ENCODE measurements at regions not wholly inside any gene's neighbourhood (a gene's known extent, or its start where the extent isn't known, plus 50 kb on each side); places are given as distances from the start of the nearest gene placed in this dataset.

- ChIA-PET CTCF (no interaction called here), POLR2A (no interaction called here)
- no peak for TF ChIP-seq CTCF (IDR thresholded peaks at IDR 0.05; ENCODE audit: control extremely low read depth, extremely low read depth, low read depth, missing control alignments)
- no peak for DNase-seq (ENCODE audit: extremely low spot score)
Measured at GRCh38 chr13:105471673-105472072, 1063.8 kb downstream of the EFNB2 start.

GRCh38 chr13:105466376-105466775, 1069.1 kb downstream of the EFNB2 start:
- ChIA-PET CTCF (interaction anchor here (1.4 kb wide), 1 partner anchor 13 kb away, joined by 5 read pairs; no protein-coding TSS in a partner anchor), POLR2A (no interaction called here)
- no peak for TF ChIP-seq CTCF (IDR thresholded peaks at IDR 0.05; ENCODE audit: control extremely low read depth, extremely low read depth, low read depth, missing control alignments)
- no peak for DNase-seq (ENCODE audit: extremely low spot score)

DNA sequence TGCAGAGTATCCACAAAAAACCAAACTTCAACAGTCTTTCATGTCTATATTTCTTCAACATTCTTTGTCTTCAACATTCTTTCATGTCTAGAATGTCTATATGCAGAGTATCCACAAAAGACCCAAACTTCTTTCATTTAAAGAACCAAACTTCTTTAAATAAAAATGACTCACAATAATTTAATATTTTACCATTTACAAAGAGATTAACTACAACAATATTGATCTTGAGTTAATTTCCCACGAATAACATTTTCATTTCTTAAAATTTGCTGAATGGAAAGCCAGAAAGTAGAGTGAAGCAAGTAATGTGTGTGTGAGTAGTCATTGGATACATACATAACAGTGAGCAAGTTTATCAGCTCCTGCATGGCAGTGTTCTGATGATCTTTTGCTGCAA, 1069.7 kb downstream of the EFNB2 start, which contains the start of gene DAOA:
DAOA (plus strand) TSS at position 301 of the 400 bp plus-strand sequence.
- CTCF ChIA-PET, result interaction anchor here (1.4 kb wide), 1 partner anchor 12 kb away, joined by 5 read pairs; no protein-coding TSS in a partner anchor
- no peak for DNase-seq (ENCODE audit: extremely low spot score)
- POLR2A ChIA-PET, result no interaction called here
- no peak for TF ChIP-seq CTCF (IDR thresholded peaks at IDR 0.05; ENCODE audit: control extremely low read depth, extremely low read depth, low read depth, missing control alignments)

GRCh38 chr13:105465251-105465650, 1070.2 kb downstream of the EFNB2 start:
- no peak for DNase-seq (ENCODE audit: extremely low spot score)
- no peak for TF ChIP-seq CTCF (IDR thresholded peaks at IDR 0.05; ENCODE audit: control extremely low read depth, extremely low read depth, low read depth, missing control alignments)
- ChIA-PET CTCF (no interaction called here), POLR2A (no interaction called here)

DNA sequence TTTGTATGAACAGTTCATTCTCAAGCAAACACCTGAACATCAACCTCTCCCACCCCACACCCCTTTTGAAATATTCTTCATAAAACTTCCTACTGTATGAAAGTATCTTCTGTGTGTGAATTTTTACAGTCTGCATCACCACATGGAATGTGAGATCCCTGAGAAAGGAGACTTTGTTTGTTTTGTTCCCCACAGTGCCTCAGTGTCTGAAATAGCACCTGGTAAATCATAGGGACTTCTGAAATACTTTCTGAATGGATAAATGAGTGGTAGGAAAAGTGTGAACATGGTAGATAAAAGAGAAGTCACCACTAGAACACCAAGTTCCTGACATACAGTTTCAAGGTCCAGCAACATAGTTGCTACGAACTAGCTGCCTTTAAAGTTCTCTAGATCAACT, 1071.2 kb downstream of the EFNB2 start:
- no peak for DNase-seq (ENCODE audit: extremely low spot score)
- POLR2A ChIA-PET, result no interaction called here
- CTCF ChIA-PET, result no interaction called here
- TF ChIP-seq CTCF (IDR thresholded peaks at IDR 0.05; ENCODE audit: control extremely low read depth, extremely low read depth, low read depth, missing control alignments), result no peak

DNA sequence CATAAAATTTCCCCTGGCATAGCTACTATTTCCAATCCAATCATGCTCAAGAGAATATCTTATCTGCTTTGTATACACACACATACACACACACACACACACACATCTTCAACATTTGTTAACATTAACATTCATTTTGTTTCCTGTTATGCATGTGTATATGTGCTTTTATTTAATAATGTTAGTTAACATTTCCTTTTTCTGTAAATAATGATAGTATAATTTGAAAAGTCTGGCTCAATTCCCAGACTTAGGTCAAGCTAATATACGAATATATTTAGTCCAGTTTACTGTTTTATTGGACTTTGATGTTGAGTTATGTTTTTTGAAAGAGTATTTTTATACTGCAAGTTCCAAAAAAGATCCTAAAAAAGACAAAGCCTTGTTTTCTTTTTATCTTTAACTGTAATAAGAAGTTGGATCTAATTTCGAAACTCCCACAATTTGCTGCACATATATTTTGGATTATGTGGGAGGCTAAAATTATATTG, 1072.4 kb downstream of the EFNB2 start:
- CTCF ChIA-PET, result no interaction called here
- POLR2A ChIA-PET, result no interaction called here
- DNase-seq (ENCODE audit: extremely low spot score), result no peak
- no peak for TF ChIP-seq CTCF (IDR thresholded peaks at IDR 0.05; ENCODE audit: control extremely low read depth, extremely low read depth, low read depth, missing control alignments)

GRCh38 chr13:105462098-105462497, 1073.4 kb downstream of the EFNB2 start:
- ChIA-PET CTCF (no interaction called here), POLR2A (no interaction called here)
- no peak for DNase-seq (ENCODE audit: extremely low spot score)
- no peak for TF ChIP-seq CTCF (IDR thresholded peaks at IDR 0.05; ENCODE audit: control extremely low read depth, extremely low read depth, low read depth, missing control alignments)
